HG03196 (cell line): ENCODE measurements at regions not wholly inside any gene's neighbourhood (a gene's known extent, or its start where the extent isn't known, plus 50 kb on each side); places are given as distances from the start of the nearest gene placed in this dataset.
"Not testable (repeated sequence)": the region's sequence is repeated elsewhere in the genome, so short reads cannot be mapped to it uniquely, and the experiment has no call there.

Source experiments
- ATAC-seq: cut with Tn5 transposase; IDR thresholded peaks from one replicate; pipeline ENCODE4 v1.9.1; 2021; ENCODE audit not compliant: unreplicated experiment

DNA sequence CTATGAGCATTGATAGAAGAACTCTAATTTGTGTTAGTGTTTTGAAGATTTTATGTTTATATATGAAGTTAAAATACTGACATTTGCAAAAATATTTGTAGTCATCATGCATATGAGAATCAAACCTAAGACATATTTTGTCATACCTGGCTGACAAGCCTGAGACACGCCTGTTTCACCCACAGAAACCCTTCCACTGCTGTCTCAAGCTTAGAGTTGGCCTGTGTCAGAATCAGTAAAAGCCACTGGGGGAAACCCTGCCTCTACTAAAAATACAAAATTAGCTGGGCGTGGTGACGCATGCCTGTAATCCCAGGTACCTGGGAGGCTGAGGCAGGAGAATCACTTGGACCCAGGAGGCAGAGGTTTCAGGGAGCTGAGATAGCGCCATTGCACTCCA is 218.0 kb upstream of the C1QTNF3 start:
- ATAC-seq, result not testable (repeated sequence)

GRCh38 chr5:34266151-34266550 is 223.1 kb upstream of the C1QTNF3 start:
- not testable (repeated sequence) for ATAC-seq

DNA sequence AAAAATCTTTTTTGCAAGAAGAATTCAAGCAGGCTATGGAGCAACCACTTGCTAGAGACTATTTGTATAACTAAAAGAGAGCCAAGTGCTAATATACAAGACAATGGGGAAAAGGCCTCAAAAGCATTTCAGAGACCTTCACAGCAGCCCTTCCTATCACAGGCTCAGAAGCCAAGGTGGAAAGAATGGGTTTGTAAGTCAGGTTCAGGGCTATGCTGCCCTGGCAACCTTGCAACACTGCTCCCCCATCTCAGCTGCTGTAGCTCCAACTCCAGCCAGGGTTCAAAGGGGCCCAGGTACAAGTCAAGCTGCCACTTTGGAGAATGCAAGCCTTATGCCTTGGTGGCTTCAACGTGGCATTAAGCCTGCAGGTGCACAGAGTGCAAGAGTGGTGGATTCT is 253.7 kb upstream of the C1QTNF3 start:
- ATAC-seq, result not testable (repeated sequence)

DNA sequence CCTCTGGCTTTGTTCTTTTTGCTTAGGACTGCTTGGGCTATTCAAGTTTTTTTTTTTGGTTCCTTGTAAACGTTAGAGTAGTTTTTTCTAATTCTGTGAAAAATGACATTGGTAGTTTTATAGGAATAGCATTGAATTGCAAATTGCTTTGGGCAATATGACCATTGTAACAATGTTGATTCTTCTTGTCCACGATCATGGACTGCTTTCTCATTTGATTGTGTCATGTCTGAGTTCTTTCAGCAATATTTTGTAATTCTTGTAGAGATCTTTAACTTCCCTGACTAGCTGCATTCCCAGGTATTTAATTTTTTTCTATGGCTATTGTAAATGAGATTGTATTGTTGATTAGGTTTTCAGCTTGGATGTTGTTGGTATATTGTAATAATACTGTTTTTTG is 286.2 kb upstream of the C1QTNF3 start:
- not testable (repeated sequence) for ATAC-seq

GRCh38 chr5:34329611-34330108 is 286.6 kb upstream of the C1QTNF3 start:
- not testable (repeated sequence) for ATAC-seq

DNA sequence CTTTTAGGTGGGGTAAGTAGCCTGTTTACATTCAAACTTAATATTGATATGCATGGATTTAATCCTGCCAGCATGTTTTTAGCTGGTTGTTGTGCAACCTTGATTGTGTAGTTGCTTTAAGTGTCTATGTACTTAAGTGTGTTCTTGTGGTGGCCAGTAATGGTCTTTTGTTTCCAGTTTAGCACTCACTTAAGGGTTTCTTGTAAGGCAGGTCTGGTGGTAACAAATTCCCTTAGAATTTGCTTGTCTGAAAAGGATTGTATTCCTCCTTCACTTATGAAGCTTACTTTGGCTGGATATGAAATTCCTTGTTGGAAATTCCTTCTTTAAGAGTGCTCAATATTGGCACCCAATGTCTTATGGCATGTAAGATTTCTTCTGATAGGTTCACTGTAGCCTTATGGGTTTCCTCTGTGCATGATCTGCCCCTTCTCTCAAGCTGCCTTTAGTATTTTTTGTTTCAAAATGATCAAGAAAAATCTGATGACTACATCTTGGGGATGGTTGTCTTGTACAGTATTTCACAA is 289.0 kb upstream of the C1QTNF3 start:
- not testable (repeated sequence) for ATAC-seq

DNA sequence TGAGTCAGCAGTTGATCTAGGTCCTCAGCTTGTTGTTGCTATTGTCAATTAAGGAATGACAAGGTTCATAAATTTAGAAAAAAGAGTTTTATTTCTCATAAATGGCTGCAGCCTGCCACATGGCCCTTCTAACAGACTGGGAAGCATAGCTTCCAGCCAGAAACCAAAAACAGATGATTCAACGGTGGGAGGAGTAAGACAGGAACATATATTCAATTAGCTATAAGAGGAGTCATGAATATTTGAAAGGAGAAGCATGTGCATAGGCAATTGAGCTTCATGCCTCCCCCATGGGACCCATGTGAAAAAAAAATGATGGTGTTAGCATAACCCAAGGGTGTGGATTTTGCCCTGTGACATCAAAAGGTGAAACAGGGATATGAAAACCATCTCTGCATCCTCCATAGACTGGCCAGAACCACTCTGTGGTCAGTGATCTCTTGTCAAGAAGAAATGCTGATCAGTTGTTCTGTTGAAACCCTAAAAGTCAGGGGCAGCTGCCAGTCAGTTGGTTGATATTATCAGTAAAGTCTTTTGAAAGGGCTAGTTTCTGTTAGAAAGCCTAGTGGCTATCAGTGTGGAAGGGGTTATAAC is 296.5 kb upstream of the C1QTNF3 start:
- not testable (repeated sequence) for ATAC-seq

GRCh38 chr5:34354440-34354839 is 301.7 kb upstream of the RAI14 start:
- ATAC-seq, result not testable (repeated sequence)

- ATAC-seq, result not testable (repeated sequence)
Observed at GRCh38 chr5:34371417-34371816, 284.7 kb upstream of the RAI14 start.

DNA sequence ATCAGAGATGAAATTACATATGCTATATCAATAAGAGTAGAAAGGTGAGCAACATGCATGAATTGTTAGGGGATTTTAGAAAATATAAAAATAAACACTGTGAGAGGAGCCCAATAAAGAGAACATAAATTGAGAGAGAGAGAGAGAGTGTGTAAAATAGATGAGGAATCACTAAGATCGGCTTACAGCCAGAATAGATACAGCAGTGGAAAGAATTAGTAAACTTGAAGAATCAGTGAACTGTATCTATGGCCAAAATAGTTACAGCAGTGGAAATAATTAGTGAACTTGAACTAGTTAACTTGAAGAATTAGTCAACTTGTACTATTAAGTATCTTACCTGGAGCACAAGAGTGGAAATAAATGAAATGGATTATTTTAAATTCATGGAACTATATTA is 284.3 kb upstream of the RAI14 start:
- not testable (repeated sequence) for ATAC-seq

DNA sequence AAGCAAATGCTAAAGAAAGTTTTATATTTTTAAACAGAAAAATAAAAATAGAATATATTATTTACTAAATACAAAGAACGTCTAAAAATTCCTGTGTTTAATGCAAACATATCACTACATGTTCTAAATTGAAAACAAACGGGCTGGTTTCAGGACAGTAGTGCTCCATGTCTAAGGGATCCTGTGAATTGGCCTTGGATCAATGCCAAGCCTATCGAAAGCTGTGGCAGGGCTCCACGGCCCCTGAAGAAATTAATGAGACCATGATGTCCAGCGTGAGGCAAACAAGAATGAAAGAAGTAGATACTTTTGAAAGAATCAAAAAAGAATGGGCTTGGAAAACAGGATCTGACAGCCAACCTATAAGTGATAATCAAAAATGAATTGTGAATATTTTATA is 283.4 kb upstream of the RAI14 start:
- ATAC-seq, result not testable (repeated sequence)

- ATAC-seq, result not testable (repeated sequence)
Observed at GRCh38 chr5:34377651-34378050, 278.5 kb upstream of the RAI14 start.

DNA sequence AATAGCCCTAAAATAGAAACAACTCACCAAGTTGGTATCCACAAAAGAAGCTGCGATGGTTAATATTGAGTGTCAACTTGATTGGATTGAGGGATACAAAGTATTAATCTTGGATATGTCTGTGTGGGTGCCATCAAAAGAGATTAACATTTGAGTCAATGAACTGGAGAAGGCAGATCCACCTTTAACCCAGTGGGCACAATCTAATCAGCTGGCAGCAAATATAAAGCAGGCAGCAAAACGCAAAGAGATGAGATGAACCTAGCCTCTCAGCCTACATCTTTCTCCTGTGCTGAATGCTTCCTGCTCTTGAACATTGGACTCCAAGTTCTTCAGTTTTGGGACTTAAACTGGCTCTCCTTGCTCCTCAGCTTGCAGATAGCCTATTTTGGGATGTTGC is 277.6 kb upstream of the RAI14 start:
- ATAC-seq, result not testable (repeated sequence)

DNA sequence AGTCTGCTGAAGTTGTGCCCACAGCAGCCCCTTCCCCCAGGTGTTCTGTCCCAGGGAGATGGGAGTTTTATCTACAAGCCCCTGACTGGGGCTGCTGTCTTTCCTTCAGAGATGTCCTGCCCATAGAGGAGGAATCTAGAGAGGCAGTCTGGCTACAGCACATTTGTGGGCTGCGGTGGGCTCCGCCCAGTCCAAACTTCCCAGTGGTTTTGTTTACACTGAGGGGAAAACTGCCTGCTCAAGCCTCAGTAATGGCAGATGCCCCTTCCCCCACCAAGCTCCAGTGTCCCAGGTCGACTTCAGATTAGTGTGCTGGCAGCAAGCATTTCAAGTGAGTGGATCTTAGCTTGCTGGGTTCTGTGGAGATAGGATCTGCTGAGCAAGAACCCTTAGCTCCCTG is 267.4 kb upstream of the RAI14 start:
- not testable (repeated sequence) for ATAC-seq

DNA sequence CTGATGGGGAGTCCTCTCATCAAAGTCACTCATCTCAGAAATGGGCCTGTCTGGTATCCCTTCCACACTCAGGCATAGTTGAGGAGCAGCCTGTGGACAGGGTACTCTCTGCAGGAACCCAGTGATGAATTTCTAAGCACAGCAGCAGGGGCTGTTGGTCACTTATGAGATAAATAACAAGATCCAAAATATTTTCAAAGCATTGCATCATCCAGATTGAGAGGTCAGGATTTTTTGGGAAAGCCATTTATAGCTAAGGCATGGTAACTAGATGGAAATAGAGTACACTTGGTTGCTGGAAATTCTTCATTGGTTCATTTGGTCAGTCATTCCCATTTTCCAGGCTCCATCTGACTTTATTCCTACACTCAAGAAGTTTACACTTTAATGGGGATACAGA is 246.8 kb upstream of the RAI14 start:
- ATAC-seq, result no peak

DNA sequence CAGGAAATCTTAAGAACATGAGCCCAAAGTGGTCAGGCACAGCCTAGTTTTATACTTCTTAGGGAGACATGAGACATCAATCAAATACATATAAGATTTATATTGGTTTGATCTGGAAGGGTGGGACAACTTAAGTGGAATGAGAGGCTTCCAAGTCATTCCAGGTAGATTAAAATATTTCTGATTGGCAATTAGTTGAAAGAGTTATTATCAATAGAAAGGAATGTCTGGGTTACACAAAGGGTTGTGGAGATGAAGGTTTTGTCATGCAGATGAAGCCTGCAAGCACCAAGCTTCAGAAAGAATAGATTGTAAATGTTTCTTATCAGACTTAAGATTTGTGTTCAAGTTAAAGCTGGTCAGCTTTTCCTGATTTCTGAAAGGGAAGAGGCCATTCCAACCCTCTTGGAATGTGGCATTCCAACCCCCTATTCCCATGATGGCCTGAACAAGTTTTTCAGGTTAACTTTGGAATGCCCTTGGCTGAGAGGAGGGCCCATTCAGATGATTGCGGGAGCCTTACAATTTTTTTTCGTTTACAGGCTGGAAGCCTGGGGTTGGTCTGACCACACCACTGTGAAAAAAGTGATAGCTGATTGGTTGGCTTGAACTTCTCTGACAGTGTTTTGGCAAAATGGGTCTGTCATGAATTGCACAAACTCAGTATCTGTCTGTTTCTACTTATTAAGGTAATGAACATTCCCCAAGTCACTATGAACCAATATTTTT is 245.6 kb upstream of the RAI14 start:
- ATAC-seq, result no peak

DNA sequence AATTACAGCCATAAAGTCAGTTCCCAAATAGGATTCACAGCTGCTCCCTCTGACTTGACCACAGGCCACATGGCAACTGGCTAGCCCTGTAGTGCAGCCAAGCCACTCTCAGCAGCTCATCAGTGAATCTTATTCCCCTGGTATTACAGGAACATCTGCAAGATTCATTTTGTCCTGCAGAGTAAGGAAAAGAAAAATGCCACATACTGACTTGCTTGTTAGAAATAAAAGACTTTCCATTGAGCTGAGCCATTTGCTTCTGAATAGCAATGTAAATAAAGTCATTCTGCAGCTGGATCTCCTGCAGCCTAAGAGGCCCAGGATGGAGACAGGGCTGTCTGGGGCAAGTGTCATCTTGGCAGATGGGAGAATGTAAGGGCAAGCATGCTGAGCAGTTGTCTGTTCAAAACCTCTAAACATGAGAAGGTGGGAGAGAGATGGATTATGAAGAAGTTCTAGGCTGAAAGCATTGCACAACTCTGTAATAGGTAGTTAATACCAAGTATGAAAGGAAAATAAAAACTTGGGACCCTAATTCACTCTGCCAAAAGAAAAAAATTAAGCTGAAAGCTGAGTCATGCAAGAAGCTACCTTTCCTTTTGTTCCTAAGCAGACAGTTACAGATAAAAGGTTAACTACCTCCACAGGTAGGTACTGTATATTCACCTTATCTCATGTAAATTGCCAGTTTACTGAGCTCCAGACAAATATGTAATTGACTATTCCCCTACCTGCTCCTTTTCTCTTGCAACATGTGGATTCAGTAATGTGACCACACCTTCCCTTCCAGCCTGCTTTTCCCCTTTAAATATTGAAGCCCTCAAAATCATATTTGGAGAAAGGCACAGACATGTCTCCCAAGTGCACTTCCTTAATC is 244.4 kb upstream of the RAI14 start:
- ATAC-seq, result no peak

GRCh38 chr5:34412736-34413135 is 243.4 kb upstream of the RAI14 start:
- ATAC-seq, result no peak

- ATAC-seq, result peak; percentile 100
Observed at GRCh38 chr5:34415559-34416198, 240.4 kb upstream of the RAI14 start.

DNA sequence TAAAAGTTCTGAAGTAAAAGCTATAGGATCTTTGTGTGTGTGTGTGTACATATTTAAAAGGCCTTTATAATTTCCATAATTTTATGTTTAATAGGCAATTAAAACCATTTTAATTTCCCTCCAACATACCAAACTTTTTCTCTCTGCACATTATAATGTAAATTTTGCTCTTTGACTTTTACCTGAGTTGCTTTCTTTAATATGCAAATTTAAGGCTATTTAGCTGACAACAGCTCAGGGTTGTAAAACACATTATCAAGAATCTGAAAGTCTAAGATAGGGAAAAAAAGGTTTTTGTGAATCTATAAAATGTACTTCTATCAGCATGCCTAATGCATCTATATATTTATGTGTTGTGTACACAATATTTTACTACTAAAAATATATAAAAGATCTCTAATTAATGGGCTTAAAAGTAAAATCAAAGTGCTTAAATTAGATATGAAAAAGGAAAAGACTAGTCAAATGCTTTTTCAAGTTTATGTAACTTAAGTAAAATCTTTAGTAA is 239.6 kb upstream of the RAI14 start:
- ATAC-seq, result no peak

GRCh38 chr5:34420191-34420590 is 235.9 kb upstream of the RAI14 start:
- ATAC-seq, result not testable (repeated sequence)
